ENCODE measurements at regions not wholly inside any gene's neighbourhood (a gene's known extent, or its start where the extent isn't known, plus 50 kb on each side); places are given as distances from the start of the nearest gene placed in this dataset.
"Not testable (repeated sequence)": the region's sequence is repeated elsewhere in the genome, so short reads cannot be mapped to it uniquely, and the experiment has no call there.

GRCh38 chr17:71192039-71192555 lies 928.7 kb upstream of the SOX9 start:
- no peak for DNase-seq

- no peak for DNase-seq
Observed at GRCh38 chr17:71192848-71193247, 928.0 kb upstream of the SOX9 start.

GRCh38 chr17:71200597-71200996 lies 920.2 kb upstream of the SOX9 start:
- no peak for DNase-seq

GRCh38 chr17:71201639-71202038 lies 919.2 kb upstream of the SOX9 start:
- DNase-seq, result no peak

DNA sequence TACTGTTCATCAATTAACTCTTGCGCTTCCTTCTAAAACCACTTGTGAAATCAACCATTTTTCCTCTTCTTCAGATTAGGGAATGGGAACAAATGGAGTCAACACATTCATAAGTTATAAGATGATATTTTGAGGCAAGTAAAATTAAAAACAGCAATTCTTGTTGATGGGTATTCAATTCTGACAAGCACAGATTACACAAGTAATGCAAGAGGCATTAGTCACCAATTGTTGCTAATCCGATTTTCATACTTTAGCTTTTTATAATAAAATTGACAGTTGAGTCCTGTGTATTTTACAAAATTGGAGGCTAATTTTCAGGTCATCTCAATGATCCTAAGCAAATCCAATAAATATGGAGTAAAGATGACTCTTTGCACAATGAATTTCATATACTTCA lies 918.4 kb upstream of the SOX9 start:
- no peak for DNase-seq

DNA sequence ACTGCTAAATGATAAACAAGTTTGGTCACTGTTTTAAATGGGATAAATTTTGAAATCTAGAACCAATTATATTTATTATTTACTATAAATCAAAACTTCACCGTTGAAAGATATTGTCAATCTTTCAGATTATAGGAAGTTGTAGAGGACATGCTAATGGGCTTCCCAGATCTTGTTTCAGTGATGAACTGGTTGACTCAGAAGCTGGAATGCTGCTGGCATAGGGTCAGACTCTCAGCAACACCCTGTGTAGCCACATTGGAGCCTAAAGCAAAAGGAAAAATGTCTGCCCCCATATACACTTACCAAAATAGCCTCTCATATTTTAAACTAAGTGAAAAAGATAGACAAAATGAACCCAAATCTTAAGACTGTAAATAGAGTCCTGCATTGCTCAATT lies 916.9 kb upstream of the SOX9 start:
- DNase-seq, result no peak

- not testable (repeated sequence) for DNase-seq
Observed at GRCh38 chr17:71205951-71206350, 914.9 kb upstream of the SOX9 start.

DNA sequence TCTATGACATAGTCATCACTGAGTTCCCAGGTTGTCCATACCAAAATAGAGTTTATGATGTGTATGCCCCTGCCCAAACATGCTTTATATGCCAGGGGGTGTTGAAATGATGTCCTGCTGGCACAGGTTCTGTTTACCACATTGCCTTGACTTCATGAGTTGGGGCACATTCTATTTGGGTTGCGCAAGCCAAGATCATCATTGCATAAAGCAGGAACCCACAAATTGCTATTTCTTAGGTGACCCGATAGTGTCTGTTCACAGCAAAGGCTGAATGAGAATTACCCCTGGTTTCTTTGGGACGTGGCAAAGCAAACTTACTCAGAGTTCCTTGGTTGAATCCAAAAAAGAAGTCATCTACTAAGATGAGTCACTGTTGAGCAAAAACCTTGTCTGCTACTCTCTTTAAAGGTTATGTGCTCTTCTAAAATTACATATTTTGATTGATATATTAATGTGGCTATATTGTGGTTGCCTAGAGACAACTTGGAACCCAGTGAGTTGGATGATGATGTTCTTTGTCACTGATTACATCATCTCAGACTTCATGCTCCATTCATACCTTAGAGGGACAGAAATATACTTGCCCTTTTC lies 912.6 kb upstream of the SOX9 start:
- no peak for DNase-seq

GRCh38 chr17:71213936-71214335 lies 906.9 kb upstream of the SOX9 start:
- DNase-seq, result no peak

GRCh38 chr17:71217769-71218168 lies 903.1 kb upstream of the SOX9 start:
- DNase-seq, result no peak

DNA sequence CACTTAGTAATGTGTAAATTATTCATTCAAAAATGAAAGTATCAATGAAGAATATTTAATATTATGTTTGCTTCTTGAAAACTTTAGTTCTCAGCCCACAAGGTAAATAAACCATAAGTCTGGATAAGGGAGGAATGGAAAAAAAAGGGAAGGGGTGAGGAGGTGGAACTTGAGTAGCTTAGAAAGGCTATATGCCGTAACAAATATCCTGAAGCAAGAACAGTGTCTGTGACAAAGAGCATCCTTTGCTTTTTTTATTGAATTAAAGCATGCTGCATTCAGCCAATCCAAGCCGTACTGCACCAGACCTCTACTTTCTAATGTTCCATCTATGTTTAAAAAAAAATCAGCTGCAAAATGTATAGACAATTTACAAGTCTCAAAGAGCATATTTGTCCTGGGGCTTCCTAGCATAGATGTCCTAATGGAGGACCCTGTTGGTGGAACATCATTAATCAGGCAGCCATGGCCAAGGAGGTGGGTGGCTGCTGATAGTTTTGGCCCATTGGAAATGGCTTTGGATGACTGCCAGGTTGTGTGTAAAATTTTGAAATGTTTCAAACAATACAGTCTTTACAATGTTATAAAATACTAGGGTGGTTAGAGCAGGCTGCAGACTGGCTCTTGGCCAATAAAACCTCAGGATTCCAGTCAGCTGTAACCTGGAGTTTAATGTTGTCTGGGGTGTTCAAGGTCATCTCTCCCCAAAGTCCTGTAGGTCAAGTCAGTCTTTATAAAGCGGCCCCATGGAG lies 895.8 kb upstream of the SOX9 start:
- no peak for DNase-seq

GRCh38 chr17:71227841-71228240 lies 893.0 kb upstream of the SOX9 start:
- peak in 1 of 2 donors; percentile 51 for DNase-seq

- peak; percentile 59 to 60 for DNase-seq
Observed at GRCh38 chr17:71229070-71229469, 891.8 kb upstream of the SOX9 start.

GRCh38 chr17:71232801-71233559 lies 887.8 kb upstream of the SOX9 start:
- no peak for DNase-seq

GRCh38 chr17:71234349-71234748 lies 886.5 kb upstream of the SOX9 start:
- DNase-seq, result no peak

- peak in 1 of 2 donors; percentile 25 for DNase-seq
Observed at GRCh38 chr17:71237903-71238538, 882.8 kb upstream of the SOX9 start.

GRCh38 chr17:71247441-71248015 lies 873.3 kb upstream of the SOX9 start:
- DNase-seq, result no peak

DNA sequence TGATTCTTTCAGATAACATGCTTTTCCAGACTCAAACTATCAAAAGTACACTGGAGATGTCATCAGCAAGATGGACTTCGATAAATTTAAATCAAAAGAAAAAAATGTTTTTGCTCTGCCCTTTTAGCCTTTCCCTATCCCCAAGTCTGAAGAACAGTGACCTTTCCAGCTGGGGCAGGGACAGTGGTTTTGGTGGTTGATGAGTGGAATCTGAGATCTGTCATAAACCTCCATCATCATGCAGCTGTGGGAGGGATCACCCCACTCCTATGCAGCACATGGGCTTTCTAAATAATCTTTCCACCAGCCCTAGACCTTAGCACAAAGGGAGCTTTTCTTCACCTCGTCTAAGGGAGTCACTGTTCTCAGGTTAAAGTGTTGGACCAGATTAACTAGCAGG lies 869.5 kb upstream of the SOX9 start:
- no peak for DNase-seq

DNA sequence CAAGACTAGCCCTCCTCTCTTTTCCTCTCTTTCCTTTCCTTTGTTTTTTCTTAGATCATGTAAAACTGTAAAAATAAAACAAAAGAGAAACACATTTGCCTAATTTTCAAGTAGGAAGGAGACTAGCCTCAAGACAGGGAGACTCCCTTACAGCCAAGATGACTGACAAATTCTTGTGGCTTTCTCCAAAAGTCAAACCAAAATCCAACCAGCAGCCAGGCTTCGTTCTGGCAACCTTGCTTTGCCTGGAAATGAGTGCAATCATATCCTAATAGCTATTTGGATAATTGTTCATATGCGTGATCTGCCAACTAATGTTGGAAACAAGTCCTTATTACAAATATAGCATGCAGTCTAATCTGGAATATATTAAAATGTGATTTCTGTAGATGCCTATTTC lies 868.9 kb upstream of the SOX9 start:
- DNase-seq, result no peak

DNA sequence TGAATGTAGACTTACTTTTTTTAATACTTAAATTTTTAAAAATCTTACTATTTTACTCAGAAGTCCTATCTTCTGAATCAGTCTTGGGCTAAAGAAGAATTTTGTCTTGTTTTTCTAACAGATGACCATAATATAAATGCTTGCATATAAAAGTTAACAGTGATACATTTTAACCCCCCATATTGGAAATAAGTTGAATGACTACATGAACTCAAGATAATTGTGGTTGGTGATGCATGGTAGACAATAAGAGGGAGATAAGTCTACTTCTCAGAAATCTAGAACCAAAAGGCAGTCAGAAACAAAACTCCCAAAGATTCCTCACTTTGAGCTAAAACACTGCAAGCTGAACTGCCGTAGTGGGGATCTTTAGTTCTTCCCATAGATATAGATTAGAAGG lies 868.4 kb upstream of the SOX9 start:
- DNase-seq, result no peak

GRCh38 chr17:71257096-71257495 lies 863.7 kb upstream of the SOX9 start:
- DNase-seq, result no peak

DNA sequence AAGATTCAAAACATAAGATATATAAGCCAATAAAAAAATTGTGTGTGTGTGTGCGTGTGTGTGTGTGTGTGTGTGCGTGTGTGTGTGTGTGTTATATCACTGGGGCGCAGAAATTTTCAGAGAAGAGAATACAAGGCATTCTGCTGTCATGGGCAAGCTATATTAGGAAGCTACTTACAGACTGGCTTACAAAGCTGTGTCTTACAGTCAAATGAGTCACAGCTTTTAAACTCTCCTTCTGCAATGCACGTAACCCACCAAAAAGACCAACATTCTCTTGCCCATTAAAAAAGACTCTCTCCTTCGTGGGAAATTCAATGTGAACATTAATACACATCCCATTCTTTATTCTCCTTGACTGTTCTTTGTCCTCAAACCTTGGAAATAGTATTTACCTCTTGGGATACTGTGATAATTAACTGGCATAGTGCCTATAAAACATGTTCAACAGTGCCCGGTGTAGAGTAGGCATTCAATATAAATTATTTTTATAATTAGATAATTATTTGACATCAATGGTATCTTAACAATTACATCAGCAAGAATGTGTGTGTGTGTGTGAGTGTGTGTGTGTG lies 860.4 kb upstream of the SOX9 start:
- DNase-seq, result no peak

All from right lung (tissue), 2 donors.